OCI-M1 (cell line): ENCODE measurements at regions not wholly inside any gene's neighbourhood (a gene's known extent, or its start where the extent isn't known, plus 50 kb on each side); places are given as distances from the start of the nearest gene placed in this dataset.
A peak's percentile ranks its signal among the peaks of the same experiment; 100 is the strongest.
"Not testable (repeated sequence)": the region's sequence is repeated elsewhere in the genome, so short reads cannot be mapped to it uniquely, and the experiment has no call there.

Source experiments
- DNase-seq: peaks from one replicate; lab custom pipeline; 2025; lab: John Stamatoyannopoulos, UW

GRCh38 chr4:158407961-158408360 is 113.7 kb upstream of the RXFP1 start:
- DNase-seq, result not testable (repeated sequence)

GRCh38 chr4:158410272-158410671 is 111.4 kb upstream of the RXFP1 start:
- DNase-seq, result peak; percentile 71

- DNase-seq, result no peak
Observed at GRCh38 chr4:158411269-158411668, 110.4 kb upstream of the RXFP1 start.

- peak; percentile 34 for DNase-seq
Observed at GRCh38 chr4:158418679-158419078, 103.0 kb upstream of the RXFP1 start.

GRCh38 chr4:158420782-158421181 is 100.9 kb upstream of the RXFP1 start:
- DNase-seq, result no peak

GRCh38 chr4:158422546-158422945 is 99.1 kb upstream of the RXFP1 start:
- DNase-seq, result no peak

GRCh38 chr4:158428242-158428641 is 93.4 kb upstream of the RXFP1 start:
- no peak for DNase-seq

GRCh38 chr4:158442736-158443135 is 78.9 kb upstream of the RXFP1 start:
- DNase-seq, result no peak

- DNase-seq, result no peak
Observed at GRCh38 chr4:158443731-158444130, 78.0 kb upstream of the RXFP1 start.

- no peak for DNase-seq
Observed at GRCh38 chr4:158444621-158445020, 77.1 kb upstream of the RXFP1 start.

GRCh38 chr4:158446106-158446505 is 75.6 kb upstream of the RXFP1 start:
- DNase-seq, result no peak

- no peak for DNase-seq
Observed at GRCh38 chr4:158450741-158451140, 70.9 kb upstream of the RXFP1 start.

- not testable (repeated sequence) for DNase-seq
Observed at GRCh38 chr4:158452116-158452515, 69.6 kb upstream of the RXFP1 start.

- no peak for DNase-seq
Observed at GRCh38 chr4:158458271-158458895, 63.3 kb upstream of the RXFP1 start.

- DNase-seq, result peak; percentile 32
Observed at GRCh38 chr4:158459085-158459820, 62.4 kb upstream of the RXFP1 start.

- no peak for DNase-seq
Observed at GRCh38 chr4:158461336-158461735, 60.3 kb upstream of the RXFP1 start.

GRCh38 chr4:158462611-158463010 is 59.1 kb upstream of the RXFP1 start:
- no peak for DNase-seq
